C4-2B (cell line): ENCODE measurements at regions not wholly inside any gene's neighbourhood (a gene's known extent, or its start where the extent isn't known, plus 50 kb on each side); places are given as distances from the start of the nearest gene placed in this dataset.

ENCODE experiments used
- CTCF ChIP-seq: fragments of 450-650 bp; conservative IDR thresholded peaks from 2 replicates; pipeline ENCODE4 v1.5.1; 2017; ENCODE audit warnings: mild to moderate bottlenecking
- ZFX ChIP-seq: fragments of 450-650 bp; IDR thresholded peaks from 2 replicates; pipeline ENCODE4 v1.6.1; 2017

GRCh38 chr11:80520507-80520887 is 1079.7 kb upstream of the TENM4 start:
- TF ChIP-seq CTCF (no peak), ZFX (no peak)
